Fibroblast of skin of abdomen (primary cell): ENCODE measurements at regions not wholly inside any gene's neighbourhood (a gene's known extent, or its start where the extent isn't known, plus 50 kb on each side); places are given as distances from the start of the nearest gene placed in this dataset.

Source experiments
- DNase-seq: peaks from one replicate; pipeline ENCODE4 v3.0.0-alpha.2; 2013

- no peak for DNase-seq
These were observed 120.1 kb downstream of the ASCL4 start for GRCh38 chr12:107894589-107894988.

GRCh38 chr12:107895966-107896365 lies 121.5 kb downstream of the ASCL4 start:
- DNase-seq: no peak

- DNase-seq: no peak
These were observed 126.1 kb downstream of the ASCL4 start for GRCh38 chr12:107900588-107900987.

GRCh38 chr12:107903341-107904061 lies 129.0 kb downstream of the ASCL4 start:
- no peak for DNase-seq

GRCh38 chr12:107906707-107907106 lies 132.2 kb downstream of the ASCL4 start:
- DNase-seq: no peak

- DNase-seq: no peak
These were observed 138.0 kb downstream of the ASCL4 start for GRCh38 chr12:107912421-107913004.

- no peak for DNase-seq
These were observed 140.0 kb downstream of the ASCL4 start for GRCh38 chr12:107914460-107914977.

- no peak for DNase-seq
These were observed 143.7 kb downstream of the ASCL4 start for GRCh38 chr12:107917912-107918800.

- no peak for DNase-seq
These were observed 146.6 kb downstream of the ASCL4 start for GRCh38 chr12:107921062-107921461.

- DNase-seq: no peak
These were observed 150.6 kb downstream of the ASCL4 start for GRCh38 chr12:107925125-107925524.

GRCh38 chr12:107929436-107929835 lies 154.9 kb downstream of the ASCL4 start:
- peak; percentile 26 for DNase-seq

GRCh38 chr12:107931761-107932160 lies 157.3 kb downstream of the ASCL4 start:
- DNase-seq: no peak

- DNase-seq: no peak
These were observed 163.9 kb downstream of the ASCL4 start for GRCh38 chr12:107938446-107938845.

GRCh38 chr12:107948391-107948945 lies 174.0 kb downstream of the ASCL4 start:
- DNase-seq: no peak

- no peak for DNase-seq
These were observed 176.5 kb downstream of the ASCL4 start for GRCh38 chr12:107951024-107951423.

GRCh38 chr12:107955966-107956643 lies 173.0 kb upstream of the WSCD2 start:
- DNase-seq: no peak

GRCh38 chr12:107957459-107957858 lies 171.6 kb upstream of the WSCD2 start:
- no peak for DNase-seq

GRCh38 chr12:107963635-107964034 lies 165.5 kb upstream of the WSCD2 start:
- DNase-seq: no peak

- DNase-seq: no peak
These were observed 161.9 kb upstream of the WSCD2 start for GRCh38 chr12:107967170-107967569.

- no peak for DNase-seq
These were observed 155.1 kb upstream of the WSCD2 start for GRCh38 chr12:107973950-107974349.

GRCh38 chr12:107976331-107976730 lies 152.8 kb upstream of the WSCD2 start:
- no peak for DNase-seq

GRCh38 chr12:107978201-107978600 lies 150.9 kb upstream of the WSCD2 start:
- DNase-seq: no peak
